DLD1 (cell line): ENCODE measurements at regions not wholly inside any gene's neighbourhood (a gene's known extent, or its start where the extent isn't known, plus 50 kb on each side); places are given as distances from the start of the nearest gene placed in this dataset.
"Not testable (repeated sequence)": the region's sequence is repeated elsewhere in the genome, so short reads cannot be mapped to it uniquely, and the experiment has no call there.

Source experiments
- in situ Hi-C: cut with HindIII; loops from 2 replicates; pipeline ENCODE4 v1.10.0; 2017; ENCODE audit warnings: low sequenced_read_pairs

DNA sequence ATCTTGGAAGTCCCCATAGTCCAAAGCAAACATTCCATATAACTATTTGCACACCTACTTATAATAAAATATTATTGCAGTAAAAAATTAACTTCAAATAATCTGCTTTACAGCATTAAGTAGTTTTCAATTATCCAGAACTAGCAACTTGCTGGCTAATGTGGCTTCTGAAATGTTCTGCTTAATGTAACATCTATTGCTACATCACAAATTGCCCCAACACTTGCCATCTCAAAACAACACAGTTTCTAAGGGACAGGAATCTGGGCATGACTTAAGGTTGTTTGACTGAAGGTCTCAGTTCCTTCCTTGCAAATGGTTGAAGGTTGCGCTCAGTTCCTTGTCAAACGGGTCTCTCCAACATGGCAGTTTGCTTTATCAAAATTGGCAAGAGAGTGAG is 378.5 kb upstream of the SEMA3C start:
- in situ Hi-C loops = no loop called here

DNA sequence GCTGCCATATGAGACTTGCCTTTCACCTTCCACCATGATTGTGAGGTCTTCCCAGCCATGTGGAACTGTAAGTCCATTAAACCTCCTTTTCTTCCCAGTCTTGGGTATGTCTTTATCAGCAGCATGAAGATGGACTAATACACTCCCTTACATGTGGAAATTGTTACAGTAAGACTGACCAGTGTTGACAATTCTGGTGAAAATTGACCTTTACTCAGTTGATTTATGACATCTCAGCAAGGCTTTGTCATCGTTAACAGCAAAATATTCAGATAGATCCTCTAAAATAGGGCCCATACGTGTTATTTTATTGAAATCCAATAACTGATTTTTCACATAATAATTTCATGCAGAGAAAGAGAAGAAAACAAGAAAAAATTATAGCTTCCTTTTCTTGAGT is 377.9 kb upstream of the SEMA3C start:
- in situ Hi-C loops = no loop called here

DNA sequence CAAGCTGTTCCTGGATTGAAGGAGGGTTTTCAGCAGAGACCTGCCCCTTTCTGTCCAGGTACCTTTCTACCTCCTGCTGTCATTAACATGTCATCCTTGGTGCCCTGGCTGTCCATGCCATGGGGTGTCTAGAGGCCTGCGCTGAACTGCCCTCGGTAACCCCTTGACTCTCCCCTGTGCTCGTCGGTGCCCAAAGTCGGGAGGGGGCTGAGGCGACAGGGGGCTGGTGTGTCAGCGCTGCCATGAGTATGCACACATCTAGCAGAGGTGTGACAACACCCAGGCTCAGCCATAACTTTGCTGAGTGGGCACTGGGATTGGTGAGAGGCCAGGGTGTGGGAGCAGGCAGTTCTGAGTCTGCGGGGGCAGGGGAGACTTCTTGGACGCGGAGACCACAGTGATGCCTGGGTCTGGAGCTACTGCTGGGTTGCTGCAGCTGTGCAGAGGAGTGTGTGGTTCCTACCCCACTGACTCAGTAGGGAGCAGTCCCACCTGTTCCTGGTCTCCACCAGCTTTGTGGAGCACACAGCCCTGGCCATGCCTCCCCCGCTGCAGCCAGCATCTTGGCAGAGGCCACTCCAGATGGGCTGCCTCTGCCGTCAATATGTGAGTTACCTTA is 376.2 kb upstream of the SEMA3C start:
- in situ Hi-C loops = no loop called here

DNA sequence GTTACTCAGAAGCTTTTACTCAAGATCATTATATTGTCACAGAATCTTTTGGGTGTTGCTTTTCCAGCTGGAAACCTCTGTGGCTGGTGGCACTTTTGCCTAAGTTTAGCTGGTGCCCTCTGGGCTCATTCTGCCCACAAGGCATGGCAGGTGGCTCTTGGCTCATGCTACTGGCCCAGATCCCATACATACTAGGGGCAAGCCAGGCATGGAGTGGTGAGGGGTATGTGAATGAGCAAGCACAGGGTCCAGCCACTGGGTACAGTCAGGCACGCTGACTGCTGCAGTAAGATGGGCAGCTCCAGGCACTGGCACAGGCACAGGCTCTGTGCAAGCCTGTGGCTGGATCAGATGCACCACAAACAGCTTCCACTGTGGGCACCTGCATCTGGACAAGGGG is 375.0 kb upstream of the SEMA3C start:
- in situ Hi-C loops = no loop called here

DNA sequence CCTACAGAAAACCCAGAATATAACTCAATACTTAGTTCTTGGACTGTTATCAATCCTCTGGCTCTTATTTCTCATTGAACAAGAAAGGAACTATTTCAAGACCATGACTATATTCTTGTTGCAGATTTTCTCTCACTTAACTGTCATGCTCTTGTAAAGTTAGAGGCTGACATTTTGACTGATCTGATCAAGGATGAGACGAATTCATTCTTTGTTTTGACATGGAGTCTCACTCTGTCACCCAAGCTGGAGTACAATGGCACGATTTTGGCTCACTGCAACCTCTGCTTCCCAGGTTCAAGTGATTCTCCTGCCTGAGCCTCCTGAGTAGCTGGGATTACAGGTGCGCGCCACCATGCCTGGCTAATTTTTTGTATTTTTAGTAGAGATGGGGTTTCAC is 367.9 kb upstream of the SEMA3C start:
- in situ Hi-C loops = not testable (repeated sequence)

DNA sequence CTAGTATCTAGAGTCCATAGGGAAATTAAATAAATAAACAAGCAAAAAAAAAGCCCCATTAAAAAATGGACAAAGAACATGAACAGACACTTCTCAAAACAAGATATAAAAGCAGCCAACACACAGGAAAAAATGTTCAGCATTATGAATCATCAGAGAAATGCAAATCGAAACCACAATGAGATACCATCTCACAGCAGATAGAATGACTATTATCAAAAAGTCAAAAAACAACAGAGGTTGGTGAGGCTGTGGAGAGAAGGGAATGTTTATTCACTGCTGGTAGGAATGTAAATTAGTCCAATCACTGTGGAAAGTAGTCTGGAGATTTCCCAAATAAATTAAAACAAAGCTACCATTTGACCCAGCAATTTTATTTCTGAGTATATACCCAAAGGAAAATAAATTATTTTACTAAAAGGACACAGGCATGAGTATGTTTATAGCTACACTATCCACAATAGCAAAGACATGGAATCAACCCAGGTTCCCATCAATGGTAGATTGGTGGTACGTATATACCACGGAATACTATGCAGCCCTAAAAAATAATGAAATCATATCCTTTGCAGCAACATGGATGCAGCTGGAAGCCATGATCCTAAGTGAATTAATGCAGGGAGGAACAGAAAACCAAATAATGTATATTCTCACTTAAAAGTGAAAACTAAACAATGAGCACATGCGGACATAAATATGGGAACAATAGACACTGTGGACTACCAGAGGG is 366.5 kb upstream of the SEMA3C start:
- in situ Hi-C loops = no loop called here

DNA sequence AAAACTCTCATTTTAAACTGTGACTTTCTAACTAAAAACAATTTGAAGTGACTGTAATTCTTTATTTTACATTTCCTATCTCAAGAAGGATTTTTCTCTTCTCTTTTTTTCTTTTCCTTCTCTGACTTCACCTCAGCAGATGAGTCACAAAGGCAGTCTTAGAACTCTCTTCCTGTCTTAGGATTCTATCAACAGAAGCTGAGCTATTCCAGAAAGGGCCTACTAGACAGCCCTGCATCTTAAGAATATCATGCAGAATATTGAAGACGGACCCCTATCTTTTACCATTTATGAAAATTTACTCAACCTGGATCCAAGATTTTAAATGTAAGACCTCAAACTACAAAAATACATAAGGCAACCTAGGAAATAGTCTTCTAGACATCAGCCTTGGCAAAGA is 365.7 kb upstream of the SEMA3C start:
- in situ Hi-C loops = no loop called here

DNA sequence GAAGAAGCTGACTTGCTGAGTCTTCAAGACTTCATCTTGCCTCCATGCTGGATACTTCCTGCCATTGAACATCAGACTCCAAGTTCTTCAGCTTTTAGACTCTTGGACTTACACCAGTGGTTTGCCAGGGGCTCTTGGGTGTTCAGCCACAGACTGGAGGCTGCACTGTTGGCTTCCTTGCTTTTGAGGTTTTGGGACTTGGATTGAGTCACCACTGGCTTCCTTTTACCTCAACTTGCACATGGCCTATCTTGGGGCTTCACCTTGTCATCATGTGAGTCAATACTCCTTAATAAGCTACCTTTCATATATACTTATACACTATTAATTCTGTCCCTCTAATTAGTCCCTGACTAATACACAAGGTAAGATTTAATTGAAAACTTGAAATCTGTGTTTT is 361.7 kb upstream of the SEMA3C start:
- in situ Hi-C loops = no loop called here

DNA sequence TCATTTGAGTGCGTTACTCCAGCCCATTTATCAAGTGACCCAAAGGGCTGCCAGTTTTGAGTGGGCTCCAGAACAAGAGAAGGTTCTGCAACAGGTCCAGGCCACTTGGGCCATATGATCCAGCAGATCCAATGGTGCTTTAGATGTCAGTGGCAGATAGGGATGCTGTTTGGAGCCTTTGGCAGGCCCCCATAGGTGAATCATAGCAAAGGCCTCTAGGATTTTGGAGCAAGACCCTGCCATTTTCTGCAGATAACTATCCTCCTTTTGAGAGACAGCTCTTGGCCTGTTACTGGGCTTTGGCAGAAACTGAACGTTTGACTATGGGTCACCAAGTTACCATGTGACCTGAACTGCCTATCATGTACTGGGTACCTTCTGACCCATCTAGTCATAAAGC is 358.8 kb upstream of the SEMA3C start:
- in situ Hi-C loops = no loop called here

DNA sequence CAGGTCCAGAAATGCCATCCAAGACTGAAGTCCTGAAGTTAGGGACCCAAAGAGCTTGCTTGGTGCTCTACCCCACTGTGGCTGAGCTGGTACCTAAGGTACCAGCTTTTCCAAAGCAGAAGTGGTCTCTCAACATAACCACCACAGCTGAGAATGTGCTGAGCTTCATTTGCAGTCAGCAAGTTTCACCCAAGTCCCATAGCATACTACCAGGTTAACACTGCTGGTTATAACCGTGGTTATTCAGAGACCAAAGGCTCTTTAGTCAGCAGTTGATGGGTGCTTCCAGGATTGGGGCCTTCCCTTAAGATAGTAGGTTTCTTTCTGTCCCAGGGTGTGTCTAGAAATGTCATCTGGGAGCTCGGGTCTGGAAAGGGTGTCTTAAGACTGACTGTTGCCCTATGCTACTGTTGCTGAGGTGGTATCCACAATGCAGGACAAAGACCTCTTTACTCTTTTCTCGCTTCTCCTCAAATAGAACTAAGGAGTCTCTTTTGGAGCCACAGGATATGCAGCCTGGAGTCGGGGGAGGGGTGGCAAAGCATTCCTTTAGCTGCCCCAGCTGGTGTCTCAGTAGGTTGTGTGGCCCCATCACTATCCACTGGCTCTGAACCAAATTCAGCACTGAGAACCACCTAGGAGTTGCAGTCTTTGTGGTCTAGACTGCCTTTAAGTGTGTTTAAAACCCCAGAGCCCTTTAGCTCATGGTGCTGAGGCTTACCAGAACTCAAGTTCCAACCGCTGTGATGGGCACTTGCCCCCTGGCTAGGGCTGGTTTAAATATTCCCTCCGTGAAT is 354.9 kb upstream of the SEMA3C start:
- in situ Hi-C loops = no loop called here

DNA sequence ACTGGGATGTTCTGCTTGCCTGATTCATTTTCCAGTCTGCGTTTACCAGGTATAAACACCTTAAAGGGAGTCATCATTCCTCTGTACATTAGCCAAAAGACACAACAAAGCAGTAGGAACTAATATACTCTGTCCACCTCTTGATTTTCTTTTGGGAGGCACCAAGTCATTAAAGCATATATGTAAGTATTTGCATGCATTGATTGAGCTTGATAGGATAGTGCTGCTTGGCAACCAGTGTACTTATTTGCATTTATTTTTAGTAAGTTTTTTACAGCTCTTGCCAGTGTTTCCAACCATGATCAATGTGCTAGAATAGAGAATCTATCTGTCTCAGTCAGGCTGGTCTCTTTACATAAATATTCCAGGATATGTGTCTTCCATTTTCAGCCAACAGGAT is 353.3 kb upstream of the SEMA3C start:
- in situ Hi-C loops = no loop called here

DNA sequence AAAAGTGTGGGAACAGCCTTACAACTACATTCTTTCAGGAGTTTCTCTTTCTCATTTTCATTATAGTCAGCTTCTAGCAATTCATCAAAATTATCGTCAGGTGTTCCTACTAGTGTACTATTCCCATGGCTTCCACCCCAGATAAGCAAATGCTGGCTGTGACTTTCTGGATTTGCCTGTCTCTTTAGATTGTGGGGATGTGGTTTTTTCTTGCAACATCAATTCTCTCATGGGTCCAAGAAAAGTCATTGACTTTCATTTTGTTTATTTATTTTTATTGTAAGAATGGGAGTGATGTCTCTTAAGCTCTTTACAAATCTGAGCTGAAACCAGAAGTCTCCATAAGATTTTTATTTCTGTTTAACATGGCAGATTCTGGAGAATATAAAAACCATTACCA is 349.7 kb upstream of the SEMA3C start:
- in situ Hi-C loops = no loop called here

DNA sequence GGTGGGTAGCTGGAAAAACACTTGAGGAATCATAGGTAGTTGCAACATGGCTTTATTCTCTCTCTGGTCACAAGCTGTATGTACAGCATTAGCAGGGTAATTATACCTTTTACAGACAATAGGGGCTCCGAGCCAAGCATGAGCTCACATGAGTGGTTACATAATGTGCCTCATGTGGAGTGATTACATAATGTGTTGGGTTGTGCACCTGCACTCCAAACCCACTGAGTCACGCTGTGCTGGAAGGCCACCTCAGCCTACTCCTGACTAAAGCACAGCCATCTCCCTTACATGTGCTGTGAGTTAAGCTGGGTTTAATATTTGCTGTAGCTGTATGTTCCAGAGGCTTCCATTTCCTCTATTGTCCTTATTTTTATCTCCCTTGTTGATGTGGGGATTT is 348.7 kb upstream of the SEMA3C start:
- in situ Hi-C loops = no loop called here

DNA sequence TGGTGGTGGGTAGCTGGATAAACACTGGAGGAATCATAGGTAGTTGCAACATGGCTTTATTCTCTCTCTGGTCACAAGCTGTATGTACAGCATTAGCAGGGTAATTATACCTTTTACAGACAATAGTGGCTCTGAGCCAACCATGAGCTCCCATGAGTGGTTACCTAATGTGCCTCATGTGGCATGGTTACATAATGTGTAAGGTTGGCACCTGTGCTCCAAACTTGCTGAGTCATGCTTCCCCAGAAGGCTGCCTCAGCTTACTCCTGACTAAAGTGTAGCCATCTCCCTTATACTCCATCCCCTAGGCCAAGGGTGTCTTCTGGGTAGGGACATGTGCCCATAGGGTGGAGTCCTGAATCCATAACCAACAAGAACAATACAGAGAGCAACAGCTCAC is 345.3 kb upstream of the SEMA3C start:
- in situ Hi-C loops = no loop called here

DNA sequence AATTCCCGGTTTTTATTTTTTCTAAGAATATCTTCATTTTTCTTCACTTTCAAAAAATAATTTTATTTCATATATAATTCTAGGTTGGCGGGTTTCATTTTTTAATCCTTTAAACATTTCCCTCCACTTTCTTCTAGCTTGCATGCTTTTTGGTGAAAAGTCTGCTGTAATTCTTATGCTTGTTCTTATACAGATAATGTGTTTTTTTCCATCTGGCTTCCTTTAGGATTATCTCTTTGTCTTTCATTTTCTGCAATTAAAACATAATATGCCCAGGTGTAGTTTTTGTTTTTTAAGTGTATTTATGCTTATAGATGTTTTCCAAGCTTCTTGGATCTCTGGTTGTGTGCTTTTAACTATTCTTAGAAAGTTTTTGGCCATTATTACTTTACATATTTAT is 341.3 kb upstream of the SEMA3C start:
- in situ Hi-C loops = no loop called here

DNA sequence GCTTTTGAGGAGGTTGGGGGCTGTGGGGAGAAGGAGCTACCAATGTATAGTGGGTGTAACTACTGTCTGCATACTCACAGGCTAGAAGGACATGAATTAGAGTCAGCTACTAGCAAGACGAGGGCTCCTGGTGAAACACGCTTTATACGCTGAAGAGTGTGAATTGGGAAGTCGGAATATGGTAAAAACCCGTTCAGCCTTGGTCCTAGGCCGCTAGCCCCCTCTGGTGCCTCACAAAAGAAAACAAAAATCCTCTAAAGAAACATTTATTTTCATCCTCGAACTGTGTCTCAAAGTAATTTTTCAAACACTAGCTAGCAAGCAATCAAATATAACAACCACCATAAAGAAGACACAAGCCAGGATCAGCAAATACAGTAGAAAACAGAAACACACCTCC is 338.1 kb upstream of the SEMA3C start:
- in situ Hi-C loops = no loop called here

DNA sequence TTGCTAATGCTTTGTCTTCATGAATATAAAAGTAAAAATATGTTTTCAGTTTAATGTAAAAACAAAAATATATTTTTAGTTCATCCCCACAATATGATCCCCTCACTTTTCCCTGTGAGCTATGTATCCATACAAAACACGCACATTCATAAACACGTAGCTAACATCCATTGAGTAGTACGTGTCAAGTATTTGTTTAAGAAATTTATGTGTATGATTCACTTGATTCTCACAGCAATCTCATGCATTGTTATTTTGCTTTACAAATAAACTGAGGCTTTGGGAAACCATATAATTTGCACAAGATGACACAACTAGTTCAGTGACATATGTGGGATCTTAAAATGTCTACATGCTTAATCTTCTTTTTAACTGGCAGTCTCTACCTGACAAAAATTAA is 329.6 kb upstream of the SEMA3C start:
- in situ Hi-C loops = no loop called here

DNA sequence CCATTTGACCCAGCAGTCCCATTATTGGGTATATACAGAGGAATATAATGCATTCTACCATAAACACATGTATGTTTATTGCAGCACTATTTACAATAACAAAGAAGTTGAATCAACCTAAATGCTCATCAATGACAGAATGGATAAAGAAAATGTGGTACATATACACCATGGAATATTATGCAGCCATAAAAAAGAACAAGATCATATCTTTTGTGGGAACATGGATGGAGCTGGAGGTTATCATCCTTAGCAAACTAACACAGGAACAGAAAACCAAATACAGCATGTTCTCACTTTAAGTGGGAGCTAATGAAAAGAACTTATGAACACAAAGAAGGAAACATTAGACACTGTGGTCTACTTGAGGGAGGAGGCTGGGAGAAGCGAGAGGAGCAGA is 328.5 kb upstream of the SEMA3C start:
- in situ Hi-C loops = not testable (repeated sequence)

DNA sequence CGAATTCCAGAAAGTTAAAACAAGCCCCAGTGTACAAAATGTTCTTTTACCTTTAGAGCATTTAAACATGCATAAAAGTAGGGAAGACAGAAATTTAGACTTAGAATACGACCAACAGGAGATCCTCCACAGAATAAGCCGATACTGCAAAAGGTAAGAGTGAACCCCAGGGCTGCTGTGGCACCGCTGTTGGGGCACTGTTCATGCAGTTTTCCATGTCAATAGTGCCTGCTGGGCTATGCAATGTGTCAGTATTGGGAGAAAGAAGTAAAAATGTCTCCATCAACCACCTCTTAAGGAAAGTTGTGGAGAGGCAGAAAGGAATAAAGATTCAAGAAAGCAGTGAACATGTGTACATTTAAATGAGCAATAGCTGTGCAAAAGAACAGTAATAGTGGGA is 326.5 kb upstream of the SEMA3C start:
- in situ Hi-C loops = no loop called here

DNA sequence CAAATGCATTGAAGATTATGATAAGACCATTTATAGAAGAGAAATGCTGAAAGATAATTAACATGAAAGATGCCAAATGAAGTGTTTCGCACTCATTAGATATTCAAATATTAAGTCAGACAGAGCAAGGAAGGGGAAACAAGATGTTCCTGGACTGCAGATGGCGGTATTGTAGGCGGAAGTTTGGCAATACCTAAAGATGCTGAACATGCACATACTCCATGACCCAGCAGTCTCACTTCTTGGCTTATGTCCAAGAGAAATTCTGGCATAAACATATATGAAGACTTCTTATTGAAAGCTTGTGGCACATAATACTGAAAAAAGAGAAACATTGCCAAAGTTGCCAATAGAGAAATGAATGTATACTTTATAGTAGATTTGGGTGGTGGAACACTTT is 325.4 kb upstream of the SEMA3C start:
- in situ Hi-C loops = no loop called here

DNA sequence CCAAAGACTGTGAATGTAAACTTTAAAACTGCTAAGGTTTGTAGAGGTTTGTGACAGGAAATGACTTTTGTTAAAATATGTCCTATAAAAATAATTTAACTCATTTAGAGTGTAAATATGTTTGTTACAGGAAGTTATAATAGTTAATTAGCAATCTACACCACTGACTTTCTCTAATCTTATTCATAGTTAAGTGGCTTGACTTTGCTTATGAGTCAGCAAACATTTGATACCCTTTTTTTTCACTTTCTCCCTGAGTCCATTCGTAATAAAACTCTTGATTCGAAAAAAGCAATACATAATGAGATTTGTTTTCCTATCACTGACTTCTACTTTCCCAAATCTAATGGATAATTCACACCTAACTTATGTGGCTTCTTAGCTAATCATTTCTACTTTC is 317.7 kb upstream of the SEMA3C start:
- in situ Hi-C loops = no loop called here

DNA sequence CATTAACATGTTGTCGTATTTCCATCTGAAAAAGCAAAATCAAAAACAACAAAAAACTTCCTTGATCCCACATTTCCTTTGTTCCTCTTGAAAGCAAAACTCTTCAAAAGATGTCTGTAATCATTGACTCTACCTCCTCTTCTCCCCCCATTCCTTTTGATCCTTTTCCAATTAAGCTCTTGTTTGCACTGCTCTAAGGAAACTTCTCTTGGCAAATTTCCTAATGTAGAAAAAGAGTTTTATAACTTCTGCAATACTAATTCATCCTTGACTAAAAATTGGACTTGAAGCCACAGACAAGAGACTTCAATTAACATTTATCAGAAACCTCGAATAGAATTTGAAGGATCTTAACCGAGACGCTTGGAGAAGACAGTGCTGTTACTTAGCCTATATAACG is 317.1 kb upstream of the SEMA3C start:
- in situ Hi-C loops = no loop called here
